Panc1 (cell line): ENCODE measurements at regions not wholly inside any gene's neighbourhood (a gene's known extent, or its start where the extent isn't known, plus 50 kb on each side); places are given as distances from the start of the nearest gene placed in this dataset.
"Not testable (repeated sequence)": the region's sequence is repeated elsewhere in the genome, so short reads cannot be mapped to it uniquely, and the experiment has no call there.

Experiments
- CTCF ChIP-seq: fragments of 450-650 bp; IDR thresholded peaks from 2 replicates; pipeline ENCODE4 v1.5.1; 2017; ENCODE audit warnings: mild to moderate bottlenecking
- SIN3A ChIP-seq: IDR thresholded peaks from 2 replicates; pipeline ENCODE4 v1.6.1; 2012; ENCODE audit warnings: low read depth, mild to moderate bottlenecking, low read length, moderate library complexity, borderline replicate concordance; ENCODE audit not compliant: insufficient read depth

DNA sequence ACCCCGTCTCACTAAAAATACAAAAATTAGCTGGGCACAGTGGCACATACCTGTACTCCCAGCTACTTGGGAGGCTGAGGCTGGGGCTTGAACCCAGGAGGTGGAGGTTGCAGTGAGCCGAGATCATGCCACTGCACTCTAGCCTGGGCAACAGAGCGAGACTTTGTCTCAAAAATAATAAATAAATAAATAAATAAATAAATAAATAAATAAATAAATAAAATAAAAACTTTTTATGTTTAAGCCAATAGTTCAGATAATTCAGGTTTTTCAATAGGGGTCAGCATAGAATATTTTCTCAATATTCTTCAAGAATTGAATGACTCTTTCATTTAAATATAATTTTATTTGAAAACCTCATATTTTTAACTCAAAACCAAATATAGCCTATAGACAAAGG is 585.1 kb upstream of the SPRY2 start:
- not testable (repeated sequence) for TF ChIP-seq CTCF, SIN3A
